ENCODE measurements at regions not wholly inside any gene's neighbourhood (a gene's known extent, or its start where the extent isn't known, plus 50 kb on each side); places are given as distances from the start of the nearest gene placed in this dataset.

GRCh38 chr4:31592293-31592692 lies 872.1 kb downstream of the PCDH7 start:
- no peaks in the 10 kb centered on the region for H4K20me1 ChIP-seq (replicated peaks in 1 of 2; ENCODE audit: control insufficient read depth in 1 of 2, insufficient read depth in 2 of 2, low read length in 2 of 2)
- no peak overlapping the region for H2AK5ac ChIP-seq (ENCODE audit: low read depth, low read length)
- FAIRE-seq (no peak), DNase-seq (ENCODE audit: low read depth in 1 of 2, low spot score in 2 of 2) (no peak)
- H2AFZ ChIP-seq (ENCODE audit: low read length), result no peak overlapping the region
- no peak overlapping the region for H2BK20ac ChIP-seq (ENCODE audit: low read length)
- POLR2A ChIA-PET (ENCODE audit: partially characterized antibody), result no interaction called here
- no peak overlapping the region for H2BK15ac ChIP-seq (ENCODE audit: low read length)
- H3K9me3 ChIP-seq (ENCODE audit: insufficient read depth in 2 of 2, low read depth in 1 of 2, low read length in 1 of 2), result no peaks in the 10 kb centered on the region
- H3K27me3 ChIP-seq (replicated peaks in 1 of 4; ENCODE audit: control insufficient read depth in 3 of 4, extremely low read depth in 1 of 4, insufficient read depth in 3 of 4, low read length in 3 of 4), result no peaks in the 10 kb centered on the region
- no peak overlapping the region for H3K56ac ChIP-seq (replicated peaks; ENCODE audit: insufficient read length, low read depth, low read length)
- H3K27ac ChIP-seq (ENCODE audit: low read depth, low read length), result no peak overlapping the region
- no peak overlapping the region for H2BK5ac ChIP-seq (ENCODE audit: low read depth, low read length)
- no peaks in the 10 kb centered on the region for H3K4me1 ChIP-seq (replicated peaks in 1 of 4; ENCODE audit: control insufficient read depth in 3 of 4, insufficient read depth in 4 of 4, low read length in 3 of 4)
- no peak overlapping the region for H3K9ac ChIP-seq (replicated peaks in 1 of 4; ENCODE audit: extremely low read depth in 1 of 4, low read depth in 3 of 4, low read length in 3 of 4)
- CTCF ChIA-PET (ENCODE audit: partially characterized antibody), result no interaction called here
- H3K23ac ChIP-seq (ENCODE audit: insufficient read length), result no peak overlapping the region
- H3K79me1 ChIP-seq (ENCODE audit: low read depth, low read length), result no peaks in the 10 kb centered on the region
- H3K18ac ChIP-seq (ENCODE audit: extremely low read depth, low read length), result no peak overlapping the region
- 36% methylated on average over 2 of the region's 2 CpGs; no CpG with 5 or more reads in 1 of the 2 experiments for WGBS, 2 experiments (ENCODE audit: extremely low coverage in 1 of 2, insufficient coverage in 1 of 2, insufficient read length in 1 of 2, insufficient replicate concordance in 2 of 2, low coverage in 1 of 2, low lambda C conversion rate in 2 of 2, missing lambda C conversion rate in 1 of 2)
- H4K8ac ChIP-seq (ENCODE audit: extremely low read depth, insufficient read depth, low read length), result no peak overlapping the region
- H3K36me3 ChIP-seq (ENCODE audit: control insufficient read depth in 2 of 4, insufficient read depth in 4 of 4, low read length in 3 of 4), result no peaks in the 10 kb centered on the region
- no peak overlapping the region for H4K91ac ChIP-seq (replicated peaks; ENCODE audit: insufficient read length, low read length)
- H3K4me2 ChIP-seq (ENCODE audit: insufficient read depth in 1 of 2, low read depth in 2 of 2, low read length in 2 of 2), result no peak overlapping the region
- no peak overlapping the region for H2BK12ac ChIP-seq (ENCODE audit: low read depth, low read length)
- TF ChIP-seq SIX5 (IDR thresholded peaks at IDR 0.05; ENCODE audit: low read depth, low read length), result no peak
- no peak for TF ChIP-seq CREB1 (IDR thresholded peaks at IDR 0.05)
- no peak for TF ChIP-seq EP300 (IDR thresholded peaks at IDR 0.05; ENCODE audit: borderline replicate concordance in 1 of 2, low read depth in 2 of 2, low read length in 2 of 2)
- TF ChIP-seq FOSL1 (IDR thresholded peaks at IDR 0.05; ENCODE audit: insufficient read depth, low read depth, low read length), result no peak
- TF ChIP-seq CEBPB (IDR thresholded peaks at IDR 0.05; ENCODE audit: low read depth, low read length), result no peak
- TF ChIP-seq CTBP2 (IDR thresholded peaks at IDR 0.05; ENCODE audit: borderline replicate concordance, insufficient read depth, insufficient read length, low read length), result no peak
- no peak for TF ChIP-seq ATF2 (IDR thresholded peaks at IDR 0.05; ENCODE audit: low read length)
- no peak for TF ChIP-seq RNF2 (IDR thresholded peaks at IDR 0.05; ENCODE audit: borderline replicate concordance, low read depth, low read length, missing control alignments, poor library complexity, severe bottlenecking)
- TF ChIP-seq EZH2 (IDR thresholded peaks at IDR 0.05; ENCODE audit: low read depth, low read length, severe bottlenecking), result no peak
- TF ChIP-seq MAX (IDR thresholded peaks at IDR 0.05), result no peak
- no peak for TF ChIP-seq JUN (IDR thresholded peaks at IDR 0.05; ENCODE audit: low read depth, low read length)
- TF ChIP-seq RXRA (IDR thresholded peaks at IDR 0.05; ENCODE audit: insufficient read depth, low read depth, low read length), result no peak
- no peak overlapping the region for H4K5ac ChIP-seq (ENCODE audit: insufficient read length, low read depth, low read length)
- no peaks in the 10 kb centered on the region for H3K23me2 ChIP-seq (ENCODE audit: low read depth, low read length)
- no peak overlapping the region for H2BK120ac ChIP-seq (replicated peaks; ENCODE audit: low read depth, low read length)
- H3K79me2 ChIP-seq (ENCODE audit: control insufficient read depth in 1 of 2, insufficient read depth in 2 of 2, low read length in 2 of 2), result no peaks in the 10 kb centered on the region
- H3K4me3 ChIP-seq (ENCODE audit: extremely low read depth in 1 of 4, insufficient read depth in 2 of 4, low read depth in 3 of 4, low read length in 4 of 4), result no peak overlapping the region
- no peak overlapping the region for H3K14ac ChIP-seq (ENCODE audit: insufficient read length)
- H3K4ac ChIP-seq (replicated peaks; ENCODE audit: insufficient read length, low read depth, low read length), result no peak overlapping the region
